Panc1 (cell line): ENCODE measurements at regions not wholly inside any gene's neighbourhood (a gene's known extent, or its start where the extent isn't known, plus 50 kb on each side); places are given as distances from the start of the nearest gene placed in this dataset.

Experiments used
- ATAC-seq: fragments of 200-7000 bp; cut with Tn5 transposase; 2 replicates; pipeline ENCODE4 v1.9.1; 2020; ENCODE audit warnings: mild to moderate bottlenecking, moderate library complexity
- BruUV-seq: library from RNA; stranded (reverse); fragments of 400-500 nt; replicated peaks from 2 replicates; lab custom pipeline; 2021; lab: Mats Ljungman, UMichigan
- CTCF ChIA-PET: fragments of 300-600 bp; sonication (Branson Sonifier 250); formaldehyde crosslinking; loops from one replicate; lab custom pipeline; 2022; ENCODE audit warnings: antibody characterized with exemption; lab: Charles Lee
- POLR2A ChIA-PET: fragments of 300-600 bp; sonication (Branson Sonifier 250); formaldehyde crosslinking; loops from one replicate; lab custom pipeline; 2022; ENCODE audit warnings: antibody characterized with exemption; lab: Charles Lee
- DNase-seq: peaks from one replicate; pipeline ENCODE4 v3.0.0-alpha.2; 2010; ENCODE audit warnings: low read depth, low spot score
- H3K27ac ChIP-seq: 2 replicates; pipeline ENCODE4 v1.5.1; 2011; ENCODE audit warnings: mild to moderate bottlenecking, low read length, inconsistent platforms
- H3K27me3 ChIP-seq: fragments of 200-500 bp; sonication (Bioruptor generic); 2 replicates; pipeline ENCODE4 v1.6.0; 2014; ENCODE audit warnings: low read length, inconsistent platforms; ENCODE audit not compliant: control insufficient read depth, insufficient read depth
- H3K36me3 ChIP-seq: fragments of 200-500 bp; sonication (Bioruptor generic); 2 replicates; pipeline ENCODE4 v1.5.1; 2014; ENCODE audit warnings: inconsistent platforms, mild to moderate bottlenecking, low read length, moderate library complexity; ENCODE audit not compliant: control insufficient read depth, insufficient read depth
- H3K4me1 ChIP-seq: 2 replicates; pipeline ENCODE4 v1.5.1; 2011; ENCODE audit warnings: inconsistent platforms, mild to moderate bottlenecking, low read length, moderate library complexity; ENCODE audit not compliant: control insufficient read depth, insufficient read depth
- H3K4me3 ChIP-seq, 2 experiments: 2 replicates each; pipeline ENCODE4 v1.5.1; 2011 to 2012; ENCODE audit warnings: low read depth in 2 of 2, low read length in 2 of 2, mild to moderate bottlenecking in 2 of 2, inconsistent platforms in 1 of 2, moderate library complexity in 1 of 2
- H3K9me3 ChIP-seq: fragments of 200-500 bp; sonication (Bioruptor generic); 2 replicates; pipeline ENCODE4 v1.5.1; 2014; ENCODE audit warnings: low read depth, mild to moderate bottlenecking, inconsistent platforms, low read length, moderate library complexity; ENCODE audit not compliant: control insufficient read depth, insufficient read depth
- CTCF ChIP-seq: fragments of 450-650 bp; IDR thresholded peaks from 2 replicates; pipeline ENCODE4 v1.5.1; 2017; ENCODE audit warnings: mild to moderate bottlenecking
- POLR2AphosphoS5 ChIP-seq: IDR thresholded peaks from 2 replicates; pipeline ENCODE4 v1.6.1; 2012; ENCODE audit warnings: mild to moderate bottlenecking, low read depth, low read length, moderate library complexity
- REST ChIP-seq, 2 experiments: IDR thresholded peaks; 2 replicates each; pipeline ENCODE4 v1.6.1; 2011 to 2012; ENCODE audit warnings: low read depth in 2 of 2, control low read depth in 1 of 2, low read length in 1 of 2, mild to moderate bottlenecking in 1 of 2, moderate library complexity in 1 of 2; ENCODE audit not compliant: insufficient read depth in 1 of 2
- SIN3A ChIP-seq: IDR thresholded peaks from 2 replicates; pipeline ENCODE4 v1.6.1; 2012; ENCODE audit warnings: low read depth, mild to moderate bottlenecking, low read length, moderate library complexity, borderline replicate concordance; ENCODE audit not compliant: insufficient read depth
- TCF7L2 ChIP-seq: IDR thresholded peaks from 2 replicates; pipeline ENCODE4 v1.6.1; 2011; ENCODE audit warnings: mild to moderate bottlenecking, low read depth, low read length, inconsistent platforms
- in situ Hi-C: cut with HindIII; loops from 2 replicates; pipeline ENCODE4 v1.10.0; 2016; ENCODE audit warnings: low sequenced_read_pairs, low pct_unique_long_range_greater_than_20kb
- intact Hi-C: fragments of 100-400 bp; cut with micrococcal nuclease; formaldehyde crosslinking; loops from one replicate; pipeline ENCODE4 v1.10.0; 2022; ENCODE audit not compliant: unreplicated experiment

GRCh38 chr7:41217306-41217705 lies 485.6 kb downstream of the INHBA start:
- POLR2A ChIA-PET, result no interaction called here
- Histone ChIP-seq H3K27ac (no peak overlapping the region), H3K9me3 (peaks cover 4% of the 10 kb centered on the region; the same call in 1 of the 2 replicates), H3K4me1 (no peaks in the 10 kb centered on the region), H3K4me3 (no peak overlapping the region), H3K27me3 (no peaks in the 10 kb centered on the region), H3K36me3 (no peaks in the 10 kb centered on the region)
- DNase-seq (no peak), ATAC-seq (no peak)
- CTCF ChIA-PET, result no interaction called here
- TF ChIP-seq SIN3A (no peak), POLR2AphosphoS5 (no peak), REST (IDR thresholded peaks at IDR 0.05; ENCODE audit: insufficient read depth in 1 of 2, low read depth in 2 of 2, low read length in 1 of 2) (no peak), CTCF (no peak), TCF7L2 (no peak)
- in situ Hi-C loops (no loop called here), intact Hi-C loops (no loop called here)
- no TSS peak for BruUV-seq

GRCh38 chr7:41207141-41207540 lies 495.7 kb downstream of the INHBA start:
- no peak for ATAC-seq

More at GRCh38 chr7:41207141-41207540, 495.7 kb downstream of the INHBA start:
- H3K9me3 ChIP-seq, result no peaks in the 10 kb centered on the region
- no peaks in the 10 kb centered on the region for H3K27me3 ChIP-seq
- DNase-seq, result no peak
- intact Hi-C loops (no loop called here), in situ Hi-C loops (no loop called here)
- no peaks in the 10 kb centered on the region for H3K4me1 ChIP-seq
- H3K27ac ChIP-seq, result no peak overlapping the region
- CTCF ChIA-PET, result no interaction called here
- POLR2A ChIA-PET, result no interaction called here
- BruUV-seq, result no TSS peak
- TF ChIP-seq TCF7L2 (no peak), REST (IDR thresholded peaks at IDR 0.05; ENCODE audit: insufficient read depth in 1 of 2, low read depth in 2 of 2, low read length in 1 of 2) (no peak), SIN3A (no peak), POLR2AphosphoS5 (no peak), CTCF (no peak)
- H3K4me3 ChIP-seq, result no peak overlapping the region
- no peaks in the 10 kb centered on the region for H3K36me3 ChIP-seq
